ENCODE measurements at regions not wholly inside any gene's neighbourhood (a gene's known extent, or its start where the extent isn't known, plus 50 kb on each side); places are given as distances from the start of the nearest gene placed in this dataset.
"Not testable (repeated sequence)": the region's sequence is repeated elsewhere in the genome, so short reads cannot be mapped to it uniquely, and the experiment has no call there.

DNA sequence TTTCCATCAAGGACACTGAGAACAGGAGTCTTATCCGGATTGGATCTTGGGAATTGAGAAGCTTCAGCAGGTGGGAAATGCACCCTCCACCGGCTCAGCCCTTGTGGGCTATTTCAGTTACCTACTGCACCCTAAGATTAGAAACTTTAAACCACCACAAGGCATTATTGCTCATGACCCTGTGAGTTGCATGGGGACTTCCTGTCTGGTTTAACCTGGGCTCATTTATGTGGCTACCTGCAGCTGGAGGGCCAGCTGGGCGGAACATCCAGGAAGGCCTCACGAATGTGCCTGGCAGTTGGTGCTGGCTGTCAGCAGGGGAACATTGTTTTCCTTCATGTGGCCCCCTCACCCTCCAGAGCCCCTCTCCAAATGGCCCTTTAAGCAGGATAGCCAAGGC, 164.1 kb downstream of the DEFB131A start:
- no peak for DNase-seq

DNA sequence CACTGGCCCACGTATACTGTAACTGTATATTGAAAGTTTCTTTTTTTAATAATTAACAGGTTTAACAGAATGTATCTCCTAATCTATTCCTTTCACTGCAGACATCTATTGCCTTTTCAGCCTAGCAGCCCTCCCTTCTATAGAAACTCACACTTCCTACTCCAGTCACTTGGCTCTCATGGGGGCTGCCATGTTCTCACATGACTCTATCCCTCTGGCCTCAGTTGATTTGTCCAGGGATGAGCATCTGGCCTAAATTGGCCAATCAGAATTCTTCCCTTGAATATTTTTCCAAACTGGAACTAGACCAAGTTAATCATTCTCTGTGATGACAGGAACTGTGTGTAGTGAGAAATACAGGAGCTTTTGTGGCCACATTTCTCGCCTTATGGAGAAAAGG, 166.1 kb downstream of the DEFB131A start:
- DNase-seq: not testable (repeated sequence)

- DNase-seq: no peak
Observed at GRCh38 chr4:9611101-9611500, 166.9 kb downstream of the DEFB131A start.

GRCh38 chr4:9636411-9636810, 145.0 kb upstream of the DRD5 start:
- DNase-seq: not testable (repeated sequence)

GRCh38 chr4:9659678-9660077, 121.8 kb upstream of the DRD5 start:
- DNase-seq: not testable (repeated sequence)

GRCh38 chr4:9660955-9661354, 120.5 kb upstream of the DRD5 start:
- not testable (repeated sequence) for DNase-seq

GRCh38 chr4:9670725-9671124, 110.7 kb upstream of the DRD5 start:
- DNase-seq: peak in 1 of 2 experiments; percentile 64

DNA sequence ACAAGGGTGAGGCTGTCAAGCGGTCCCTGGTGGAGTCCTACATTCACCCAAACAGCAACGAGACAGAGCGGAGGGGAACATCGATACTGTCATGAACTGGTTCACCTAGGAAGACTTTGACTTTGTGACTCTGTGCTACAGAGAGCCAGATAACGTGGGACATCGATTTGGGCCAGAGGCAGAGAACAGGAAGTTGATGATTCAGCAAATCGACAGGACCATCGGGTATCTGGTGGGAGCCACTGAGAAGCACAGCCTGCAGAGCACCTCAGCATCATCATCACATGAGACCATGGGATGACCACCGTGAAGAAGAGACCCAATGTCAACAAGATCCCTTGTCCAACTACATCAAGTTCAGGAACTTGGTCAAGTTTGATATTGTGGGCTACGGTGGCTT, 104.1 kb upstream of the DRD5 start:
- DNase-seq: not testable (repeated sequence)

- no peak for DNase-seq
Observed at GRCh38 chr4:9679704-9680478, 101.5 kb upstream of the DRD5 start.

GRCh38 chr4:9683174-9683573, 98.3 kb upstream of the DRD5 start:
- DNase-seq: not testable (repeated sequence)

DNA sequence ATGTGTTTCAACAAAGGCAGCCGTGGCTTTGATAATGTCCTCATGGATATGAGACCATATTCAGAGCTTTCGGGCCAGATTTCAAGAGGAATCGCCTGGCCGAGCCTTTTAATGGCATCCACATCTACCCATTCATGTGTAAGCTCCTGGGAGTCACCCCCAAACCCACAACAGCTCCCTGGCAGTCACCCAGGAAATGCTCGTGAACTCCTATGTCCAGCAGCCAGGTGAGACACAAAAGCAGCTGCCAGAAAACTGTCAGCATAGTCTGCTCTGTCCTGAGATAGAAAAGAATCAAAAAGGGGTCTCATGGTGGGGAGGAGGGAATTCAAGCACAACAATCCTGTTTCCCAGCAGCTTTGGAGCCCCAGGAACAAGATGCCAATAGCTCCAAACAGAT, 96.4 kb upstream of the DRD5 start:
- not testable (repeated sequence) for DNase-seq

DNA sequence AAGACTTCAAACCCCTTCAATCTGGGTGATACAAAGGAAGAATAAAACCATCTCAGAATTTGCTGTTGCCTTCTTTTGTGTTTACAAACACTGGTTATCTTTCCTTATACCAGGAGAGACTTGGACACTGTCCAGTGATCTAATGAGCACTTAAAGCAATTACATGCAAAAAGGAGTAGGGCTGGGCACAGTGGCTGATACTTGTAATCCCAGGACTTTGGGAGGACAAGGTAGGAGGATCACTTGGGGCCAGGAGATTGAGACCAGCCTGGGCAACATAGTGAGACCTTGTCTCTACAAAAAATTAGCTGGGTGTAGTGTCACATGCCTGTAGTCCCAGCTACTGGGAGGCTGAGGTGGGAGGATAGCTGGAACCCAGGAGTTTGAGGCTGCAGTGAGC, 95.7 kb upstream of the DRD5 start:
- no peak for DNase-seq

- peak in 1 of 2 experiments; percentile 23 for DNase-seq
Observed at GRCh38 chr4:9690636-9691237, 90.7 kb upstream of the DRD5 start.

- DNase-seq: peak; percentile 31 to 61
Observed at GRCh38 chr4:9691238-9692065, 90.0 kb upstream of the DRD5 start.

DNA sequence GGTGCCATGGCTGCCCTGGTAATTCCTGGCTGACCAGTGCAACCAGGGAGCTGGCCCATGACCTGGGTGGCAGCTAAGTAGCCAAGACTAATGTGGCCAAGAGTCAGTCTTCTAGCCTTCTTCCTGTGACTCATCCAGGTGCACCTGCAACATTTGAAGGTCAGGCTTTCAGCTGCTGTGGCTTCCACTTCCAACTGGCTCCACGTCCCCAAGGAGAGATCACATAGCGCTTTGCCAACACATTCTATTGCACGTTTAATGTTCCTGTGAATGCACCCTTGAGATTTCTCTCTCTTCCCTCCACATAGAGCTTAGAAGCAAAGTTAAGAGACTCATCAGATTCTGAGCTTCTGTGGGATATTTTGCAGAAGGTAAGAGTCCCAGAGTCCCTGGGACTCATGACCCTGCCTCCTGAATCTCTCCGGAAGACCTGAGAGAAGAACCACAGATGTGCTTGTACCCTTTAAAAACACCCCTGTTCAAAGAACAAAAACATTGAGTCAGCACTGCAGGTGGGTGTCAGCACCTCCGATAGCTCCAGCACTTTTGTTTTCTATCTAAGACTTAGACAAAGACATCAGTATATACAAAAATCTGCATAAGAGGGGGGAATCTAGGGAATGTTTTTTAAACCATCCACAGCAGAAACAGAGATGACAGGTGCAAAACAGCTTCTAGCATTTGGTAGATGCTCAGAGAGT, 88.5 kb upstream of the DRD5 start:
- DNase-seq: not testable (repeated sequence)

DNA sequence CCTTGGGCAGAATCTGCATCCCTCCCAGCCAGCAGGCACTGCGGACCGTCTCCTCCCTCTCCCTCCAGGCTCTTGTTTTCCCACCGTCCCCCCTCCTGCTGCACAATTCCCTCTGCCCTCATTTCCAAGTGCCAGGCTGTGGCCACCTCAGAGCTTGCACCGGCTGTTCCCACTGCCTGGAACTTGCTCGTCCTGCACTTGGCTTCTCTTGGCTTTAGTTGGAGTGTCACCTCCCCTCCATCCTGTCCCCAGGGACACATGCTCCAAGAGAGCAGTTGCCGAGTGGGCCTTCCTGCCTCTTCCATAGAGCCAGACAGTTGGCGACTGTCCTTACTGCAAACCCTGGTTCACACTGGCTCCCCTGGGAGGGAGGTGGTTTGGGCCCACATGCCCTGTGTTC, 87.0 kb upstream of the DRD5 start:
- peak in 1 of 2 experiments; percentile 61 for DNase-seq

DNA sequence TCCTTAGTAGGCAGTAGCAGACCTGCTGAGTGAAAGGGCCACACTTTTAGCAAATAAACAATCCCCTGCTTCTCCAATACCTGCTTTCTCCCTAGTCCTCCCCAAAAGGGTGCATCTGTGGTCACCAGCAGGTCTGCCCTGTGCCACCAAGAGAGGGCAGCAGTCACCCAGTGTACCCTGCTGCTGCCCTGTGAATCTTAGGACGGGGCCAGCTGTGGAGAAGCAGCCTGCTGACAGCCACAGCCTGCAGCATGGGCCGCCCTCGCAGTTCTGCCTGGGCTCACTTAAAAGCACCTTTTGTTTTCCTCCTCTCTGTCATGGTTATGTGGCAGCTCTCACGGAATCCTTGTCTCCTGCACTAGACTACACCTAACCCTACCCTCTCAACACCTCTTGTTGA, 85.4 kb upstream of the DRD5 start:
- peak in 1 of 2 experiments; percentile 63 for DNase-seq

DNA sequence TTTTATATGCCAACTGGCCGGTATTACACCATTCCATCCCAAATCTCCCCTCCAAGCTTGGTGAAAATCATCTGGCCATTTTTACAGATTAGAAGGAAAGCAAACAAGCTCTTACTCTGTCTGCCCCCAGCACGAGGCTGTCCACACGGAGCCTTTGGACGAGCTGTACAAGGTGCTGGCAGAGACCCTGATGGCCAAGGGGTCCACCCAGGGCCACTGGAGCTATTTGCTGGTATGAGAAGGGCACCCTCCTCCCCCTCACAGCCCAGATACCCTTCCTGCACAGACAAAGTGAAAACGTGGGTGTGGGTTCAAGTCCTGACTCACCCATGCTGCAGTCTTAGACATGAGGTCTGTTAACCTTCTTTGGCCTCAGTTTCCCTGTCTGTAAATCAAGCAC, 84.9 kb upstream of the DRD5 start:
- not testable (repeated sequence) for DNase-seq

GRCh38 chr4:9702019-9702418, 79.4 kb upstream of the DRD5 start:
- DNase-seq: not testable (repeated sequence)

DNA sequence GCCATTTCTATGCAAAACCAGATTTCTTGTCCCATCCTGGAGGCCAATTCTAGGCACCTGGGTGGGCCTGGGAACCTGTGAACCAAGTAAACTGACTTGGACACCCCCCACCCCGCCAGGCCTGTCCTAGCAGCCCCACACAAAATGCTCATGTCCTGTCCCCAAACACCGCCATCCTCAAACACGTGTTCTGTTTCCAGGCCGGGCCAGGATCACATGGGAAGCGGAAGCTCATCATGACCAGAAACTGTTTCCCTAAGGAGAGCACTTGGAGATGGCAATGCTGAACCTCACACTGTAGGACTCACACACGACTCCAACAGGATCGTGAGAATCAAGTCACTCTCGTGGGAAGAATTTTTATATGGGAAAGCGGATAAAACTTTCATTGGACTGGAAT, 78.7 kb upstream of the DRD5 start:
- DNase-seq: not testable (repeated sequence)

DNA sequence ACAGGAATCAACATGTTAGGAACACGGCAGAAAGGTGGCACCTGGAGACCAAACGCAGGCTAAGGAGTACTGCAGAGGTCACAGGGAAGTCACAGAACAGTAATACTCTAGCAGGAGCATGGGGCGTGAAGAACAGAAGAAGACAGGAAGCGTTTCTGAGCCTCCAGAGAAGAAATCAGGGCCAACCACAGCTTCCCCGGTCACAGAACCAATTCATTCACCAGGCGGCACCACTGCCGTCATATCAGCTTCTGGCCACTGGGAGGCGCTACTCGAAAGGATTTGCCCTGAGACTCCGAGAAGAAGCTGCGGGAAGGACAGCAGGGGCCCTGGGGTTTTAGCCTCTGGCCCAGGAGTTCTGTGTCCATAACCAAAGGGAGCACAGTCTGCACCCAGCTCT, 78.0 kb upstream of the DRD5 start:
- peak; percentile 24 to 61 for DNase-seq

- DNase-seq: not testable (repeated sequence)
Observed at GRCh38 chr4:9704126-9704525, 77.3 kb upstream of the DRD5 start.

All from NCI-H524 (cell line).